ENCODE measurements at regions not wholly inside any gene's neighbourhood (a gene's known extent, or its start where the extent isn't known, plus 50 kb on each side); places are given as distances from the start of the nearest gene placed in this dataset.

DNA sequence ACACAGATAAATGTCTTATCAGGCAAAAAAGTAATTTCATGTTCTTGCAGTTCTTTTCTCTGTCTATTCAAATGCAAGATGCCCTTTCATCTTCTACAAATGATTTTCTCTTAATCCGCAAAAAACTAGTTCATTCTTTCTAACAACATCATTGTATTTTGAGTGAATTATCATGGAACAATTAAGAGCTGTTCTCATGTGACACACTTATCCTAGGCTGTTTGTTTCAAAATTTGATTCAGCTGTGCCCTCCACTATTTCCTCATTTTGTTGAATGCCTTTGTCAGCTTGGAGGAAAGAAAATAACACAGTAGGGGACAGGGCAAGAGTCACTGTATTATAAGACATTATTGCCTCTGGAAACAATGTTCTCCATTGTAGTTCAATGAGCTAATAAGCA is 396.9 kb downstream of the KCTD12 start:
- Histone ChIP-seq H3K36me3 (no peaks in the 10 kb centered on the region), H3K27ac (replicated peaks in 1 of 4) (no peak overlapping the region), H3K4me1 (no peaks in the 10 kb centered on the region), H3K27me3 (no peaks in the 10 kb centered on the region), H3K4me3 (no peak overlapping the region), H3K9me3 (no peaks in the 10 kb centered on the region)
- intact Hi-C loops (cut with DNase I): no loop called here
- WGBS: 97% methylated on average over 1 of the region's 1 CpG
- no peak for TF ChIP-seq POLR2A (IDR thresholded peaks at IDR 0.05; ENCODE audit: low read depth)
- no peak for TF ChIP-seq EP300 (IDR thresholded peaks at IDR 0.05)
- TF ChIP-seq, protein P1, sequence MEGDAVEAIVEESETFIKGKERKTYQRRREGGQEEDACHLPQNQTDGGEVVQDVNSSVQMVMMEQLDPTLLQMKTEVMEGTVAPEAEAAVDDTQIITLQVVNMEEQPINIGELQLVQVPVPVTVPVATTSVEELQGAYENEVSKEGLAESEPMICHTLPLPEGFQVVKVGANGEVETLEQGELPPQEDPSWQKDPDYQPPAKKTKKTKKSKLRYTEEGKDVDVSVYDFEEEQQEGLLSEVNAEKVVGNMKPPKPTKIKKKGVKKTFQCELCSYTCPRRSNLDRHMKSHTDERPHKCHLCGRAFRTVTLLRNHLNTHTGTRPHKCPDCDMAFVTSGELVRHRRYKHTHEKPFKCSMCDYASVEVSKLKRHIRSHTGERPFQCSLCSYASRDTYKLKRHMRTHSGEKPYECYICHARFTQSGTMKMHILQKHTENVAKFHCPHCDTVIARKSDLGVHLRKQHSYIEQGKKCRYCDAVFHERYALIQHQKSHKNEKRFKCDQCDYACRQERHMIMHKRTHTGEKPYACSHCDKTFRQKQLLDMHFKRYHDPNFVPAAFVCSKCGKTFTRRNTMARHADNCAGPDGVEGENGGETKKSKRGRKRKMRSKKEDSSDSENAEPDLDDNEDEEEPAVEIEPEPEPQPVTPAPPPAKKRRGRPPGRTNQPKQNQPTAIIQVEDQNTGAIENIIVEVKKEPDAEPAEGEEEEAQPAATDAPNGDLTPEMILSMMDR (IDR thresholded peaks at IDR 0.05): no peak
- TF ChIP-seq POLR2AphosphoS5 (IDR thresholded peaks at IDR 0.05): no peak
- DNase-seq (ENCODE audit: extremely low spot score): no peak

DNA sequence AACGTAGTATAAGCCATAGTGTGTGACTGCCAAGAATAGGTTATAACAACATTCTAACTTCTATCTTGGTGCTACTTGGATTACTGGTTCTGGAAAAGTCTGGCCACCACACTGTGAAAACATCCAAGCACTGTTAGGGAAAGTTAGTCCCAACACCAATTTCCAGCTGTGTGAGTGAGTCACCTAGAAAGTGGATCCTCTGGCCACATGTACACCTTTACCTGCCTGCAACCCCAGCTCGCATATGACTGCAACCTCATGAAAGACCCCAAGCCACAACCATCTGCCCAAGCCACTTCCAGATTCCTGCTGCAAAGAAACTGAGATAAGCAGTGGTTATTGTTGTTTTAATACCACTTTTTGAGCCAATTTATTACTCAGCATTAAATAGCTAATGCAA is 404.5 kb downstream of the KCTD12 start:
- DNase-seq (ENCODE audit: extremely low spot score): no peak
- TF ChIP-seq EP300 (IDR thresholded peaks at IDR 0.05) (no peak), POLR2A (IDR thresholded peaks at IDR 0.05; ENCODE audit: low read depth) (no peak), POLR2AphosphoS5 (IDR thresholded peaks at IDR 0.05) (no peak)
- TF ChIP-seq, protein P1 (IDR thresholded peaks at IDR 0.05): no peak
- Histone ChIP-seq H3K36me3 (no peaks in the 10 kb centered on the region), H3K4me1 (no peaks in the 10 kb centered on the region), H3K27me3 (no peaks in the 10 kb centered on the region), H3K27ac (replicated peaks in 1 of 4) (no peak overlapping the region), H3K9me3 (no peaks in the 10 kb centered on the region), H3K4me3 (no peak overlapping the region)
- WGBS: 71% methylated on average over 2 of the region's 2 CpGs
- intact Hi-C loops (cut with DNase I): no loop called here

DNA sequence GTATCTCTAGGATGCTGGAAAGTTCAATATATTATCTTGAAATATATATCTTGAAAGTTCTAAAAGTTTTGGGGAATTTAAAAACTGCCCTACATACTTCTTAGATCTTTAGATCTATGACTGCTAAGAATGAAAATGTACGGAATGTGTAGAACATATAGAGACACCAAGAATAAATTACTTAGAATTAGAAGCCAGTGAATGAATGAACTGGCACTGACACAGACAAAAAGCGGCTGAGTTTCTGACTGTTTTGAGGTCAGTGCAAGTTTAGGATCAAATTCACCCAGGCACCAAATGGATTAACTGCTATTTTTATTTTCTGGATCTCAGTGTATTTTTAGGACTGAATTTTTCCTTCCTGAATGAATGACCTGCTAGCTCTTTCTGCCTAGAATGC is 411.2 kb downstream of the KCTD12 start:
- no peaks in the 10 kb centered on the region for H3K36me3 ChIP-seq
- no peaks in the 10 kb centered on the region for H3K9me3 ChIP-seq
- no peak overlapping the region for H3K4me3 ChIP-seq
- no peak for TF ChIP-seq POLR2A (IDR thresholded peaks at IDR 0.05; ENCODE audit: low read depth)
- no peak for TF ChIP-seq POLR2AphosphoS5 (IDR thresholded peaks at IDR 0.05)
- TF ChIP-seq EP300 (IDR thresholded peaks at IDR 0.05): no peak
- TF ChIP-seq, protein P1 (IDR thresholded peaks at IDR 0.05): no peak
- H3K4me1 ChIP-seq: peaks cover 4 to 20% (median 15%) of the 10 kb centered on the region in 4 donors
- WGBS: 73% methylated on average over 2 of the region's 2 CpGs
- DNase-seq (ENCODE audit: extremely low spot score): no peak
- intact Hi-C loops (cut with DNase I): loop anchor here (5.0 kb wide), 2 partner anchors 427 to 778 kb away; no protein-coding TSS in a partner anchor
- peak overlapping the region in 1 of 4 donors; percentile 16 for H3K27ac ChIP-seq (replicated peaks in 1 of 4)
- H3K27me3 ChIP-seq: no peaks in the 10 kb centered on the region

DNA sequence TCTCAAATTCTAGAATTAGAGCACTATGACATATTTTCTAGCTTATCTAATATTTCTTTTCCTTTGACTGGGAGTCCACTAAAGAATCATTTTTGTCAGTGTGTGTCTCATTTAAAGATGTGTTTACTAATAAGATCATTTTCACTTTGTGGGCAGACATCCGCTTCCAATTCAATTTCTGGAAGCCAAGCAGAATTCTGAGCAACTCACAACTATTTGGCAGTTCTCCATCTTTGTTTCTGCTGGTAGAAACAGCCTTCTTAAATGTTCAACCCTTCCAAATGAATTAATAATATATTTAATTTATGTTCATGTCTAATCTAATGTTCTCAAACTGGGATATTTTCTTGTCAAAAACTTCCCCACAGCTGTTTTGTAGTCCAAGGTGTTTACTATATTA is 411.8 kb downstream of the KCTD12 start:
- H3K9me3 ChIP-seq: no peaks in the 10 kb centered on the region
- peaks cover 4 to 20% (median 15%) of the 10 kb centered on the region in 4 donors for H3K4me1 ChIP-seq
- no peaks in the 10 kb centered on the region for H3K27me3 ChIP-seq
- peak overlapping the region in 2 of 4 donors; percentile 5 to 16 for H3K27ac ChIP-seq (replicated peaks in 1 of 4)
- 61% methylated on average over 1 of the region's 1 CpG for WGBS
- no peak for TF ChIP-seq POLR2AphosphoS5 (IDR thresholded peaks at IDR 0.05)
- TF ChIP-seq, protein P1 (IDR thresholded peaks at IDR 0.05): no peak
- no peak for DNase-seq (ENCODE audit: extremely low spot score)
- H3K4me3 ChIP-seq: no peak overlapping the region
- intact Hi-C loops (cut with DNase I): loop anchor here (5.0 kb wide), 2 partner anchors 428 to 777 kb away; no protein-coding TSS in a partner anchor
- no peaks in the 10 kb centered on the region for H3K36me3 ChIP-seq

DNA sequence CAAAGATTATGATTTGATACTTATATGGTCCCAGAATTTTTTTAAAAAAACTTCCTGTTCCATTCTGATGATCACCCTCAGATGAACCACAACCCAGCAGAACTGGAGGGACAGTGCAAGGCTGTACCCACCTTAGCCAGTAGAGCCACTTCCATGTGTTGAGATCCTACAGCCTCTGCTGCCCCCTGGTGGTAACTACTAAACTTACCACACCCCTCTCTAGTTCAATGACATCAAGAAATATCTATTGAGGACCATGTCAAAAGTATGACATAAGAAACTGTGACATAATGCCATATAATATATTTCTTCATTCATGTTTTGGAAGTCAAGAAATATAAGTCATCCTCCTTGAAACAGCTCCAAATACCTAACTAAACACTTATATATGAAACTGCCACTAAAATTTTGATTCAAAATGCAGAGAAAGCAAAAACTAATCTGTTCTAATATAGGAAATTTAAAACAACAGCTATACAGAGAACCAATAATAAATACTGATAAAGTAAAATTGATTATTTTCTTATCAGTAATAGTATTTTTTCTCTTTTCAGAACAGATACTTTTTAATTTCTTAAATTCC is 412.6 kb downstream of the KCTD12 start:
- Histone ChIP-seq H3K4me1 (peaks cover 4 to 20% (median 15%) of the 10 kb centered on the region in 4 donors), H3K27ac (replicated peaks in 1 of 4) (no peak overlapping the region), H3K36me3 (no peaks in the 10 kb centered on the region), H3K27me3 (no peaks in the 10 kb centered on the region), H3K9me3 (no peaks in the 10 kb centered on the region), H3K4me3 (no peak overlapping the region)
- DNase-seq (ENCODE audit: extremely low spot score): no peak
- intact Hi-C loops (cut with DNase I): loop anchor here (2.0 to 5.0 kb wide), 3 partner anchors 429 to 776 kb away; no protein-coding TSS in a partner anchor
- no peak for TF ChIP-seq EP300 (IDR thresholded peaks at IDR 0.05)
- no peak for TF ChIP-seq POLR2A (IDR thresholded peaks at IDR 0.05; ENCODE audit: low read depth)
- TF ChIP-seq, protein P1 (IDR thresholded peaks at IDR 0.05): peak; percentile 81 to 90 (median 84)
- no peak for TF ChIP-seq POLR2AphosphoS5 (IDR thresholded peaks at IDR 0.05)
